PC-9 (cell line): ENCODE measurements at regions not wholly inside any gene's neighbourhood (a gene's known extent, or its start where the extent isn't known, plus 50 kb on each side); places are given as distances from the start of the nearest gene placed in this dataset.

Experiments used
- BruUV-seq: library from RNA; stranded (reverse); fragments of 400-500 nt; replicated peaks from 2 replicates; lab custom pipeline; 2021; lab: Mats Ljungman, UMichigan
- CTCF ChIA-PET: fragments of 300-600 bp; sonication (Branson Sonifier 250); formaldehyde crosslinking; loops from one replicate; lab custom pipeline; 2022; ENCODE audit warnings: antibody characterized with exemption; lab: Charles Lee
- POLR2A ChIA-PET: fragments of 300-600 bp; sonication (Branson Sonifier 250); formaldehyde crosslinking; loops from one replicate; lab custom pipeline; 2022; ENCODE audit warnings: antibody characterized with exemption; ENCODE audit not compliant: unreplicated experiment; lab: Charles Lee
- DNase-seq, 2 experiments: peaks; one replicate each; pipeline versions ENCODE4 v3.0.0 to v3.0.0-alpha.2; 2015 to 2022; ENCODE audit warnings: mixed read lengths in 1 of 2
- H2AFZ ChIP-seq: fragments of 200-600 bp; sonication (generic); 2 replicates; pipeline ENCODE4 v1.8.1; 2017; ENCODE audit warnings: antibody characterized with exemption
- H3F3A ChIP-seq: fragments of 200-600 bp; sonication (generic); 2 replicates; pipeline ENCODE4 v1.8.1; 2017; ENCODE audit warnings: antibody characterized with exemption, mild to moderate bottlenecking, low read depth; ENCODE audit not compliant: insufficient read depth
- H3K27ac ChIP-seq: fragments of 200-600 bp; sonication (generic); 2 replicates; pipeline ENCODE4 v1.6.1; 2016; ENCODE audit warnings: mixed run types
- H3K27me3 ChIP-seq: fragments of 200-600 bp; sonication (generic); 2 replicates; pipeline ENCODE4 v1.6.1; 2016; ENCODE audit warnings: low read depth, mixed run types; ENCODE audit not compliant: insufficient read depth
- H3K36me3 ChIP-seq: fragments of 200-600 bp; sonication (generic); 2 replicates; pipeline ENCODE4 v1.6.1; 2016; ENCODE audit warnings: low read depth, mixed run types
- H3K4me1 ChIP-seq: fragments of 200-600 bp; sonication (generic); replicated peaks from 2 replicates; pipeline ENCODE4 v1.6.1; 2016; ENCODE audit warnings: mixed run types; ENCODE audit not compliant: insufficient read depth
- H3K4me2 ChIP-seq: fragments of 200-600 bp; sonication (generic); 2 replicates; pipeline ENCODE4 v1.6.1; 2017; ENCODE audit warnings: mixed run types
- H3K4me3 ChIP-seq: fragments of 200-600 bp; sonication (generic); 2 replicates; pipeline ENCODE4 v1.6.1; 2016; ENCODE audit warnings: mixed run types
- H3K79me2 ChIP-seq: fragments of 200-600 bp; sonication (generic); 2 replicates; pipeline ENCODE4 v1.6.1; 2017; ENCODE audit warnings: low read depth, mixed run types
- H3K9me2 ChIP-seq: fragments of 200-600 bp; sonication (generic); 2 replicates; pipeline ENCODE4 v1.8.1; 2017; ENCODE audit warnings: mild to moderate bottlenecking; ENCODE audit not compliant: insufficient read depth
- H3K9me3 ChIP-seq: fragments of 200-600 bp; sonication (generic); 2 replicates; pipeline ENCODE4 v1.8.1; 2016; ENCODE audit warnings: low read depth; ENCODE audit not compliant: insufficient read depth
- H4K20me1 ChIP-seq: fragments of 200-600 bp; sonication (generic); 2 replicates; pipeline ENCODE4 v1.8.1; 2017; ENCODE audit not compliant: insufficient read depth
- CTCF ChIP-seq: fragments of 200-600 bp; sonication (generic); conservative IDR thresholded peaks from 2 replicates; pipeline ENCODE4 v1.6.1; 2017; ENCODE audit warnings: mixed run types, antibody characterized with exemption, mild to moderate bottlenecking, moderate library complexity
- EZH2 ChIP-seq: fragments of 200-600 bp; sonication (generic); IDR thresholded peaks from 2 replicates; pipeline ENCODE4 v1.8.0; 2017; ENCODE audit warnings: antibody characterized with exemption, low read depth
- intact Hi-C: fragments of 100-400 bp; cut with micrococcal nuclease; formaldehyde crosslinking; loops from one replicate; pipeline ENCODE4 v1.10.0; 2022; ENCODE audit not compliant: unreplicated experiment

GRCh38 chr2:156812496-156812895 lies 376.3 kb downstream of the GPD2 start:
- H3K9me3 ChIP-seq, result no peaks in the 10 kb centered on the region
- H3K9me2 ChIP-seq, result no peaks in the 10 kb centered on the region
- H3K36me3 ChIP-seq, result no peaks in the 10 kb centered on the region
- no peaks in the 10 kb centered on the region for H3K79me2 ChIP-seq
- ChIA-PET CTCF (no interaction called here), POLR2A (no interaction called here)
- DNase-seq, result no peak
- no peak overlapping the region for H3K4me2 ChIP-seq
- H3K27ac ChIP-seq, result no peak overlapping the region
- no peak overlapping the region for H2AFZ ChIP-seq
- H3K4me1 ChIP-seq, result no peaks in the 10 kb centered on the region
- no peaks in the 10 kb centered on the region for H3K27me3 ChIP-seq
- no peaks in the 10 kb centered on the region for H4K20me1 ChIP-seq
- no peak overlapping the region for H3K4me3 ChIP-seq
- BruUV-seq, result no TSS peak
- H3F3A ChIP-seq, result no peaks in the 10 kb centered on the region
- TF ChIP-seq EZH2 (no peak), CTCF (no peak)
- intact Hi-C loops, result no loop called here

GRCh38 chr2:156817430-156817829 lies 381.3 kb downstream of the GPD2 start:
- no peaks in the 10 kb centered on the region for H3F3A ChIP-seq
- no peaks in the 10 kb centered on the region for H3K4me1 ChIP-seq
- H4K20me1 ChIP-seq, result no peaks in the 10 kb centered on the region
- H3K9me3 ChIP-seq, result no peaks in the 10 kb centered on the region
- no TSS peak for BruUV-seq
- H3K27me3 ChIP-seq, result no peaks in the 10 kb centered on the region
- no peak overlapping the region for H3K4me2 ChIP-seq
- no peak overlapping the region for H3K27ac ChIP-seq
- DNase-seq, result no peak
- POLR2A ChIA-PET, result no interaction called here
- no peaks in the 10 kb centered on the region for H3K9me2 ChIP-seq
- CTCF ChIA-PET, result no interaction called here
- H2AFZ ChIP-seq, result no peak overlapping the region
- H3K4me3 ChIP-seq, result no peak overlapping the region
- H3K36me3 ChIP-seq, result no peaks in the 10 kb centered on the region
- H3K79me2 ChIP-seq, result no peaks in the 10 kb centered on the region
- no peak for TF ChIP-seq EZH2
- intact Hi-C loops, result no loop called here

- DNase-seq, result no peak
- no peaks in the 10 kb centered on the region for H3K27me3 ChIP-seq
- no peak overlapping the region for H3K27ac ChIP-seq
- H2AFZ ChIP-seq, result no peak overlapping the region
- no peaks in the 10 kb centered on the region for H3K4me1 ChIP-seq
- H3K36me3 ChIP-seq, result no peaks in the 10 kb centered on the region
- intact Hi-C loops, result no loop called here
- no peak overlapping the region for H3K4me3 ChIP-seq
- ChIA-PET POLR2A (no interaction called here), CTCF (no interaction called here)
- no peaks in the 10 kb centered on the region for H4K20me1 ChIP-seq
- H3F3A ChIP-seq, result no peaks in the 10 kb centered on the region
- no peak for TF ChIP-seq CTCF
- TF ChIP-seq EZH2, result no peak
- no peaks in the 10 kb centered on the region for H3K9me3 ChIP-seq
- BruUV-seq, result no TSS peak
- no peaks in the 10 kb centered on the region for H3K9me2 ChIP-seq
- H3K79me2 ChIP-seq, result no peaks in the 10 kb centered on the region
- H3K4me2 ChIP-seq, result no peak overlapping the region
Measured at GRCh38 chr2:156818221-156818620, 382.0 kb downstream of the GPD2 start.

- POLR2A ChIA-PET, result no interaction called here
- CTCF ChIA-PET, result no interaction called here
- H3K9me3 ChIP-seq, result no peaks in the 10 kb centered on the region
- H3K4me3 ChIP-seq, result no peak overlapping the region
- no peak overlapping the region for H2AFZ ChIP-seq
- DNase-seq, result no peak
- no peaks in the 10 kb centered on the region for H3K27me3 ChIP-seq
- no peaks in the 10 kb centered on the region for H3K79me2 ChIP-seq
- no peaks in the 10 kb centered on the region for H3K36me3 ChIP-seq
- no peak for TF ChIP-seq EZH2
- no peak for TF ChIP-seq CTCF
- H3F3A ChIP-seq, result no peaks in the 10 kb centered on the region
- intact Hi-C loops, result no loop called here
- no peaks in the 10 kb centered on the region for H3K9me2 ChIP-seq
- no TSS peak for BruUV-seq
- no peak overlapping the region for H3K4me2 ChIP-seq
- H4K20me1 ChIP-seq, result no peaks in the 10 kb centered on the region
- no peaks in the 10 kb centered on the region for H3K4me1 ChIP-seq
- no peak overlapping the region for H3K27ac ChIP-seq
Measured at GRCh38 chr2:156818944-156819343, 382.8 kb downstream of the GPD2 start.
